ENCODE measurements at regions not wholly inside any gene's neighbourhood (a gene's known extent, or its start where the extent isn't known, plus 50 kb on each side); places are given as distances from the start of the nearest gene placed in this dataset.

- Mint-ChIP-seq H3K9me3 (ENCODE audit: low read depth, unreplicated experiment) (peaks cover 1% of the 10 kb centered on the region), H3K27me3 (ENCODE audit: unreplicated experiment) (peaks cover 69% of the 10 kb centered on the region), H3K4me3 (ENCODE audit: low read depth, unreplicated experiment) (no peak overlapping the region), H3K36me3 (ENCODE audit: insufficient read depth, unreplicated experiment) (no peaks in the 10 kb centered on the region), H3K27ac (ENCODE audit: unreplicated experiment) (no peak overlapping the region), H3K4me1 (ENCODE audit: low read depth, unreplicated experiment) (no peaks in the 10 kb centered on the region)
- BruUV-seq (replicated peaks): no TSS peak
- TF ChIP-seq CTCF (IDR thresholded peaks at IDR 0.05; ENCODE audit: unreplicated experiment): no peak
- CTCF ChIA-PET: no interaction called here
- intact Hi-C loops (cut with micrococcal nuclease; ENCODE audit: unreplicated experiment): no loop called here
- DNase-seq: no peak
Observed at GRCh38 chr16:9235867-9236266, 144.4 kb downstream of the HAPSTR1 start.

- Mint-ChIP-seq H3K27ac (ENCODE audit: unreplicated experiment) (no peak overlapping the region), H3K27me3 (ENCODE audit: unreplicated experiment) (peaks cover 69% of the 10 kb centered on the region), H3K36me3 (ENCODE audit: insufficient read depth, unreplicated experiment) (no peaks in the 10 kb centered on the region), H3K9me3 (ENCODE audit: low read depth, unreplicated experiment) (peaks cover 2% of the 10 kb centered on the region), H3K4me1 (ENCODE audit: low read depth, unreplicated experiment) (no peaks in the 10 kb centered on the region), H3K4me3 (ENCODE audit: low read depth, unreplicated experiment) (no peak overlapping the region)
- DNase-seq: no peak
- BruUV-seq (replicated peaks): no TSS peak
- intact Hi-C loops (cut with micrococcal nuclease; ENCODE audit: unreplicated experiment): no loop called here
- no peak for TF ChIP-seq CTCF (IDR thresholded peaks at IDR 0.05; ENCODE audit: unreplicated experiment)
- CTCF ChIA-PET: interaction anchor here (0.7 kb wide), 2 partner anchors 295 to 792 kb away, joined by 3 to 6 read pairs; no protein-coding TSS in a partner anchor
Observed at GRCh38 chr16:9236319-9236718, 144.9 kb downstream of the HAPSTR1 start.

GRCh38 chr16:9238346-9238745 is 146.9 kb downstream of the HAPSTR1 start:
- Mint-ChIP-seq H3K27ac (ENCODE audit: unreplicated experiment) (no peak overlapping the region), H3K4me3 (ENCODE audit: low read depth, unreplicated experiment) (no peak overlapping the region), H3K27me3 (ENCODE audit: unreplicated experiment) (peaks cover 59% of the 10 kb centered on the region), H3K36me3 (ENCODE audit: insufficient read depth, unreplicated experiment) (no peaks in the 10 kb centered on the region), H3K4me1 (ENCODE audit: low read depth, unreplicated experiment) (no peaks in the 10 kb centered on the region), H3K9me3 (ENCODE audit: low read depth, unreplicated experiment) (peaks cover 4% of the 10 kb centered on the region)
- TF ChIP-seq CTCF (IDR thresholded peaks at IDR 0.05; ENCODE audit: unreplicated experiment): no peak
- no peak for DNase-seq
- no TSS peak for BruUV-seq (replicated peaks)
- intact Hi-C loops (cut with micrococcal nuclease; ENCODE audit: unreplicated experiment): no loop called here
- CTCF ChIA-PET: no interaction called here

GRCh38 chr16:9241177-9241576 is 149.7 kb downstream of the HAPSTR1 start:
- peaks cover 4% of the 10 kb centered on the region for H3K9me3 Mint-ChIP-seq (ENCODE audit: low read depth, unreplicated experiment)
- BruUV-seq (replicated peaks): no TSS peak
- CTCF ChIA-PET: interaction anchor here (0.7 kb wide), 1 partner anchor 92 kb away, joined by 7 read pairs; no protein-coding TSS in a partner anchor
- no peak overlapping the region for H3K4me3 Mint-ChIP-seq (ENCODE audit: low read depth, unreplicated experiment)
- no peak overlapping the region for H3K27ac Mint-ChIP-seq (ENCODE audit: unreplicated experiment)
- TF ChIP-seq CTCF (IDR thresholded peaks at IDR 0.05; ENCODE audit: unreplicated experiment): no peak
- no peaks in the 10 kb centered on the region for H3K4me1 Mint-ChIP-seq (ENCODE audit: low read depth, unreplicated experiment)
- no peaks in the 10 kb centered on the region for H3K36me3 Mint-ChIP-seq (ENCODE audit: insufficient read depth, unreplicated experiment)
- DNase-seq: no peak
- H3K27me3 Mint-ChIP-seq (ENCODE audit: unreplicated experiment): peaks cover 49% of the 10 kb centered on the region
- intact Hi-C loops (cut with micrococcal nuclease; ENCODE audit: unreplicated experiment): no loop called here

Data from Calu3 (cell line).